Pancreas (tissue), 10 donors: ENCODE measurements at regions not wholly inside any gene's neighbourhood (a gene's known extent, or its start where the extent isn't known, plus 50 kb on each side); places are given as distances from the start of the nearest gene placed in this dataset.
"Not testable (repeated sequence)": the region's sequence is repeated elsewhere in the genome, so short reads cannot be mapped to it uniquely, and the experiment has no call there.

Experiments used
- ATAC-seq, 4 donors: fragments of 200-7000 bp; cut with Tn5 transposase; one replicate each; pipeline versions ENCODE4 v1.8.0 to v1.9.1; 2020; ENCODE audit warnings: mild to moderate bottlenecking in 4 of 4, moderate library complexity in 4 of 4
- DNase-seq, 6 donors: peaks; one replicate each; pipeline ENCODE4 v3.0.0-alpha.2; 2020
- FAIRE-seq: peaks from 2 replicates; lab custom pipeline; 2012; peaks lifted over from hg19 to GRCh38; lab: Jason Lieb, UNC
- H3K27ac ChIP-seq, 4 donors: fragments of 200-600 bp; sonication (generic); 1 replicate in 3 of 4; 2 replicates in 1 of 4; pipeline versions ENCODE4 v1.5.0 to v1.8.0; 2020
- H3K27me3 ChIP-seq, 4 donors: fragments of 200-600 bp; one replicate each; pipeline ENCODE4 v1.8.0; 2021
- H3K36me3 ChIP-seq, 3 donors: fragments of 200-600 bp; sonication (generic) in 1 of 3; one replicate each; pipeline versions ENCODE4 v1.5.0 to v1.8.0; 2020 to 2021
- H3K4me1 ChIP-seq, 3 donors: fragments of 200-600 bp; one replicate each; pipeline ENCODE4 v1.8.0; 2021
- H3K4me3 ChIP-seq, 4 donors: fragments of 200-600 bp; sonication (generic) in 2 of 4; one replicate each; pipeline versions ENCODE4 v1.5.0 to v1.8.0; 2020 to 2021
- H3K9me3 ChIP-seq, 4 donors: fragments of 200-600 bp; one replicate each; pipeline ENCODE4 v1.8.0; 2021
- WGBS, 2 donors: extraction: QIAGEN DNeasy Blood & Tissue Kit; methylation state at CpG; one replicate each; pipeline ENCODE4 v1.1.7; 2013; 5-methylcytosine and 5-hydroxymethylcytosine counted together
- intact Hi-C, 3 donors: fragments of 100-400 bp; cut with DNase I; formaldehyde crosslinking; loops; one replicate each; pipeline versions ENCODE4 v1.11.1 to v1.14.2; 2022
- TF ChIP-seq, protein P1 (sequence below), 4 donors: fragments of 200-600 bp; sonication (generic) in 3 of 4; IDR thresholded peaks; one replicate each; pipeline versions ENCODE4 v1.5.0 to v1.8.0; 2021; ENCODE audit warnings: antibody characterized with exemption in 4 of 4
- donor health status: healthy with polysubstance abuse.
- donor health status: DM: no; HTN: no; CAD: no; lungs with moderate emphysema.
- donor health status: DM: no; HTN: no; CAD: no.
- donor health status: control.
- donor health status: control.
- donor health status: Bipolar disorder and iron deficiency.
- donor health status: DM: yes; HTN: yes; CAD: no.
- donor health status: DM: no; HTN: no; CAD: no.
- donor health status: DM: no; HTN: no; CAD: no.
- donor health status: DM: yes; HTN: yes; CAD: no.

DNA sequence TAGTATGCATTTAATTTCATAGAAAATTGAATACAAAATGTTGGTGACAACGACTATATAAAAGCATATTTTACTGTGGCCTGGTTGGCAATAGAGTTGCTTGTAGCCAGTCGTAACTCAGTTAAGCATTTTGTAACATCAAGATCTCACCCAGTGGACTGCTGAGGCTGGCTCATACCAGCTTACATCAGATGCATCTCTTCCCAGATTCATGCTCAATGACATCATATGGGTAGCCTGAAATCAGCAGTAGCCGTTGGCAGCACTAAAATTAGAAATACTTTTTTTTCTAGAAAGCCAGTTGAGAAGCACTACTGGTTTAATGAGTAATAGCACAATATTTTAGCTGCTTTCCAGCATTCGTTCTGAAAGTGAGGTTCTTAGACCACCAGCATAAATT, 341.2 kb downstream of the TECRL start:
- H3K36me3 ChIP-seq = no peaks in the 10 kb centered on the region
- no peak overlapping the region for H3K4me3 ChIP-seq
- WGBS, 2 donors = 31 to 43% methylated on average over 4 of the region's 4 CpGs
- H3K9me3 ChIP-seq = no peaks in the 10 kb centered on the region
- no peak for DNase-seq
- H3K27ac ChIP-seq = no peak overlapping the region
- intact Hi-C loops = no loop called here
- FAIRE-seq = no peak
- no peak for ATAC-seq
- TF ChIP-seq, protein P1, sequence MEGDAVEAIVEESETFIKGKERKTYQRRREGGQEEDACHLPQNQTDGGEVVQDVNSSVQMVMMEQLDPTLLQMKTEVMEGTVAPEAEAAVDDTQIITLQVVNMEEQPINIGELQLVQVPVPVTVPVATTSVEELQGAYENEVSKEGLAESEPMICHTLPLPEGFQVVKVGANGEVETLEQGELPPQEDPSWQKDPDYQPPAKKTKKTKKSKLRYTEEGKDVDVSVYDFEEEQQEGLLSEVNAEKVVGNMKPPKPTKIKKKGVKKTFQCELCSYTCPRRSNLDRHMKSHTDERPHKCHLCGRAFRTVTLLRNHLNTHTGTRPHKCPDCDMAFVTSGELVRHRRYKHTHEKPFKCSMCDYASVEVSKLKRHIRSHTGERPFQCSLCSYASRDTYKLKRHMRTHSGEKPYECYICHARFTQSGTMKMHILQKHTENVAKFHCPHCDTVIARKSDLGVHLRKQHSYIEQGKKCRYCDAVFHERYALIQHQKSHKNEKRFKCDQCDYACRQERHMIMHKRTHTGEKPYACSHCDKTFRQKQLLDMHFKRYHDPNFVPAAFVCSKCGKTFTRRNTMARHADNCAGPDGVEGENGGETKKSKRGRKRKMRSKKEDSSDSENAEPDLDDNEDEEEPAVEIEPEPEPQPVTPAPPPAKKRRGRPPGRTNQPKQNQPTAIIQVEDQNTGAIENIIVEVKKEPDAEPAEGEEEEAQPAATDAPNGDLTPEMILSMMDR (IDR thresholded peaks at IDR 0.05) = no peak
- H3K4me1 ChIP-seq = no peaks in the 10 kb centered on the region
- no peaks in the 10 kb centered on the region for H3K27me3 ChIP-seq

GRCh38 chr4:64062991-64063390, 346.3 kb downstream of the TECRL start:
- H3K27me3 ChIP-seq = no peaks in the 10 kb centered on the region
- WGBS, 2 donors = 67 to 78% methylated on average over 1 of the region's 1 CpG
- TF ChIP-seq, protein P1 (IDR thresholded peaks at IDR 0.05) = no peak
- no peaks in the 10 kb centered on the region for H3K9me3 ChIP-seq
- no peak overlapping the region for H3K4me3 ChIP-seq
- ATAC-seq (no peak), FAIRE-seq (no peak), DNase-seq (no peak)
- no peaks in the 10 kb centered on the region for H3K4me1 ChIP-seq
- no peaks in the 10 kb centered on the region for H3K36me3 ChIP-seq
- intact Hi-C loops = no loop called here
- H3K27ac ChIP-seq = no peak overlapping the region

- not testable (repeated sequence) for H3K27ac ChIP-seq
Measured at GRCh38 chr4:64037033-64037432, 372.2 kb downstream of the TECRL start.

DNA sequence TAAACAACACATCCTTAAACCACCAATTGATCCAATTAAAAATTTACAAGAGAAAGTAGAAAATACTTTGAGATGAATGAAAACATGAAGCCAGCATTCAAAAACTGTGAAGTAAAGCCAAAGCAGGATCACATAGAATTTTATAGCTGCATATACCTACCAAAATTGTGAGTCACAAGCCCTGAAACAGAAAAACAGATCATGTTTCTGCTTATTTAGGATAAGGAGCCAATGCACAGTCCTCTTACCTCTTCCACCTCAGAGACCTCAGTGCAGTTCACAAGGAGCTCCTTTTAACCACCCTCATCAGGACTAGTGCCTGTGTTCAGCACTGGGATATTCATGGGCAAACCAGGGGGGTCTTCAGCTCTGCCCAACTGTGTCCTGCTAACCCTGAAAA, 386.7 kb downstream of the TECRL start:
- intact Hi-C loops = no loop called here
- Histone ChIP-seq H3K27me3 (no peaks in the 10 kb centered on the region), H3K4me1 (no peaks in the 10 kb centered on the region), H3K9me3 (no peaks in the 10 kb centered on the region), H3K4me3 (no peak overlapping the region), H3K27ac (no peak overlapping the region), H3K36me3 (no peaks in the 10 kb centered on the region)
- DNase-seq (no peak), ATAC-seq (no peak), FAIRE-seq (no peak)
- TF ChIP-seq, protein P1 (IDR thresholded peaks at IDR 0.05) = no peak

More at GRCh38 chr4:64037033-64037432, 372.2 kb downstream of the TECRL start:
- H3K9me3 ChIP-seq, intact Hi-C loops, H3K27me3 ChIP-seq, H3K4me3 ChIP-seq, FAIRE-seq, H3K36me3 ChIP-seq, H3K4me1 ChIP-seq, ATAC-seq: not testable (repeated sequence)
- DNase-seq = peak in 1 of 6 donors; percentile 74
- 88 to 95% methylated on average over 16 to 23 of the region's 23 CpGs for WGBS, 2 donors

- ATAC-seq (no peak), DNase-seq (no peak), FAIRE-seq (no peak)
- Histone ChIP-seq H3K9me3 (no peaks in the 10 kb centered on the region), H3K27me3 (no peaks in the 10 kb centered on the region), H3K4me1 (no peaks in the 10 kb centered on the region), H3K4me3 (no peak overlapping the region), H3K27ac (no peak overlapping the region), H3K36me3 (no peaks in the 10 kb centered on the region)
- intact Hi-C loops = no loop called here
- 62 to 77% methylated on average over 11 of the region's 11 CpGs for WGBS, 2 donors
- TF ChIP-seq, protein P1 (IDR thresholded peaks at IDR 0.05) = no peak
Measured at GRCh38 chr4:64016893-64017292, 392.4 kb downstream of the TECRL start.

- DNase-seq (no peak), FAIRE-seq (no peak), ATAC-seq (no peak)
- H3K36me3 ChIP-seq = no peaks in the 10 kb centered on the region
- H3K9me3 ChIP-seq = no peaks in the 10 kb centered on the region
- H3K27me3 ChIP-seq = no peaks in the 10 kb centered on the region
- TF ChIP-seq, protein P1 (IDR thresholded peaks at IDR 0.05) = no peak
- intact Hi-C loops = no loop called here
- no peaks in the 10 kb centered on the region for H3K4me1 ChIP-seq
- no peak overlapping the region for H3K27ac ChIP-seq
- 44 to 67% methylated on average over 5 of the region's 5 CpGs for WGBS, 2 donors
- H3K4me3 ChIP-seq = no peak overlapping the region
Measured at GRCh38 chr4:64014647-64015046, 394.6 kb downstream of the TECRL start.
